OCI-LY1 (cell line): ENCODE measurements at regions not wholly inside any gene's neighbourhood (a gene's known extent, or its start where the extent isn't known, plus 50 kb on each side); places are given as distances from the start of the nearest gene placed in this dataset.

Source experiments
- H2AFZ ChIP-seq: fragments of 200-600 bp; sonication (generic), shearing (Covaris generic); 2 replicates; pipeline ENCODE4 v1.6.0; 2014; ENCODE audit warnings: antibody characterized with exemption, mild to moderate bottlenecking, low read length
- H3F3A ChIP-seq: fragments of 200-600 bp; sonication (generic), shearing (Covaris generic); 2 replicates; pipeline ENCODE4 v1.6.0; 2014; ENCODE audit warnings: mild to moderate bottlenecking, antibody characterized with exemption, low read length, moderate library complexity; ENCODE audit not compliant: insufficient read depth
- H3K27ac ChIP-seq: fragments of 200-600 bp; sonication (generic); 2 replicates; pipeline ENCODE4 v1.5.1; 2014; ENCODE audit warnings: low read length, mixed run types, mild to moderate bottlenecking, low read depth; ENCODE audit not compliant: poor library complexity, severe bottlenecking
- H3K27me3 ChIP-seq: fragments of 200-600 bp; sonication (generic); 2 replicates; pipeline ENCODE4 v1.6.0; 2014; ENCODE audit warnings: antibody characterized with exemption, mild to moderate bottlenecking, low read length, moderate library complexity; ENCODE audit not compliant: insufficient read depth
- H3K36me3 ChIP-seq: fragments of 200-600 bp; sonication (generic); 2 replicates; pipeline ENCODE4 v1.6.1; 2014; ENCODE audit warnings: mild to moderate bottlenecking, antibody characterized with exemption, low read length, moderate library complexity, mixed read lengths; ENCODE audit not compliant: insufficient read depth
- H3K4me1 ChIP-seq: fragments of 200-600 bp; sonication (generic); 2 replicates; pipeline ENCODE4 v1.5.1; 2014; ENCODE audit warnings: mild to moderate bottlenecking, low read length, moderate library complexity; ENCODE audit not compliant: insufficient read depth, severe bottlenecking
- H3K4me2 ChIP-seq: fragments of 200-600 bp; sonication (generic), shearing (Covaris generic); 2 replicates; pipeline ENCODE4 v1.6.1; 2014; ENCODE audit warnings: low read length
- H3K4me3 ChIP-seq: fragments of 200-600 bp; sonication (generic); 2 replicates; pipeline ENCODE4 v1.5.1; 2014; ENCODE audit warnings: low read length, low read depth, mild to moderate bottlenecking, mixed read lengths; ENCODE audit not compliant: poor library complexity, severe bottlenecking
- H3K79me2 ChIP-seq: fragments of 200-600 bp; shearing (Covaris generic); 2 replicates; pipeline ENCODE4 v1.6.1; 2016; ENCODE audit warnings: mixed run types, low read length, mixed read lengths; ENCODE audit not compliant: insufficient read depth
- H3K9ac ChIP-seq: fragments of 200-600 bp; sonication (generic), shearing (Covaris generic); 2 replicates; pipeline ENCODE4 v1.6.1; 2014; ENCODE audit warnings: mild to moderate bottlenecking, low read length, mixed read lengths
- H3K9me2 ChIP-seq: fragments of 200-600 bp; sonication (generic), shearing (Covaris generic); 2 replicates; pipeline ENCODE4 v1.6.1; 2014; ENCODE audit warnings: low read depth, mild to moderate bottlenecking, low read length, mixed read lengths
- H3K9me3 ChIP-seq: fragments of 200-600 bp; shearing (Covaris generic); 2 replicates; pipeline ENCODE4 v1.6.1; 2014; ENCODE audit warnings: low read length, mixed read lengths
- H4K20me1 ChIP-seq: fragments of 200-600 bp; sonication (generic), shearing (Covaris generic); 2 replicates; pipeline ENCODE4 v1.6.0; 2016; ENCODE audit warnings: mild to moderate bottlenecking, low read length; ENCODE audit not compliant: insufficient read depth
- EZH2 ChIP-seq: fragments of 200-600 bp; sonication (generic), shearing (Covaris generic); IDR thresholded peaks from 2 replicates; pipeline ENCODE4 v1.8.0; 2017; ENCODE audit warnings: borderline replicate concordance, mixed run types, mild to moderate bottlenecking, antibody characterized with exemption, low read length, moderate library complexity, mixed read lengths
- TF ChIP-seq, protein P1 (sequence below): fragments of 200-600 bp; sonication (generic), shearing (Covaris generic); IDR thresholded peaks from 2 replicates; pipeline ENCODE4 v1.5.1; 2017; ENCODE audit warnings: mild to moderate bottlenecking, antibody characterized with exemption, low read length, moderate library complexity, mixed read lengths

DNA sequence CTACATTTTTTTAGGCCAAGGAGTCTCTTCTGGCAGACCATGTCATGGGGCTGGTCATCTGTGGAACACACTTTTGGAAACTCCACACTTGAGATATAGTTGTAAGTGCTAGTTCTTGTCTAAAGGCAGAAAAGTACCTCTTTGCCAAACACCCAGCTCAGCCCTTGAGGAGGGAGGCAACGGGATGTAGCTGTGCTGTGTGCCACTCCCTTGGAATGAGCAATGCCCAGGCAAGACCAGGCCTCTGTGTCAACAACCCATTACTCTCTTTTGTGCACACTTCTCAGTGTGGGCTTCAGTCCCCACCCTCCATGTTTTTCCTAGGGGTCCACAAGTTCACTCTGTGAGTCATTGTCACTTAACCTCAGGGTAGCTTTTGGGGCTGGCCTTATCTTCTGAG is 528.3 kb upstream of the CFAP20DC start:
- no peak for TF ChIP-seq EZH2
- TF ChIP-seq, protein P1, sequence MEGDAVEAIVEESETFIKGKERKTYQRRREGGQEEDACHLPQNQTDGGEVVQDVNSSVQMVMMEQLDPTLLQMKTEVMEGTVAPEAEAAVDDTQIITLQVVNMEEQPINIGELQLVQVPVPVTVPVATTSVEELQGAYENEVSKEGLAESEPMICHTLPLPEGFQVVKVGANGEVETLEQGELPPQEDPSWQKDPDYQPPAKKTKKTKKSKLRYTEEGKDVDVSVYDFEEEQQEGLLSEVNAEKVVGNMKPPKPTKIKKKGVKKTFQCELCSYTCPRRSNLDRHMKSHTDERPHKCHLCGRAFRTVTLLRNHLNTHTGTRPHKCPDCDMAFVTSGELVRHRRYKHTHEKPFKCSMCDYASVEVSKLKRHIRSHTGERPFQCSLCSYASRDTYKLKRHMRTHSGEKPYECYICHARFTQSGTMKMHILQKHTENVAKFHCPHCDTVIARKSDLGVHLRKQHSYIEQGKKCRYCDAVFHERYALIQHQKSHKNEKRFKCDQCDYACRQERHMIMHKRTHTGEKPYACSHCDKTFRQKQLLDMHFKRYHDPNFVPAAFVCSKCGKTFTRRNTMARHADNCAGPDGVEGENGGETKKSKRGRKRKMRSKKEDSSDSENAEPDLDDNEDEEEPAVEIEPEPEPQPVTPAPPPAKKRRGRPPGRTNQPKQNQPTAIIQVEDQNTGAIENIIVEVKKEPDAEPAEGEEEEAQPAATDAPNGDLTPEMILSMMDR: no peak

GRCh38 chr3:59576606-59577005 is 526.8 kb upstream of the CFAP20DC start:
- no peaks in the 10 kb centered on the region for H4K20me1 ChIP-seq
- H3K27ac ChIP-seq: no peak overlapping the region
- no peaks in the 10 kb centered on the region for H3K79me2 ChIP-seq
- H3K27me3 ChIP-seq: no peaks in the 10 kb centered on the region
- no peaks in the 10 kb centered on the region for H3K9me3 ChIP-seq
- no peaks in the 10 kb centered on the region for H3K36me3 ChIP-seq
- no peak overlapping the region for H3K4me3 ChIP-seq
- no peaks in the 10 kb centered on the region for H3K4me1 ChIP-seq
- H2AFZ ChIP-seq: no peak overlapping the region
- no peak overlapping the region for H3K9ac ChIP-seq
- no peak for TF ChIP-seq EZH2
- TF ChIP-seq, protein P1: no peak
- H3F3A ChIP-seq: no peaks in the 10 kb centered on the region
- no peaks in the 10 kb centered on the region for H3K9me2 ChIP-seq
- H3K4me2 ChIP-seq: no peak overlapping the region

More for the DNA sequence above, 528.3 kb upstream of the CFAP20DC start:
- H3K27ac ChIP-seq: no peak overlapping the region
- H3K36me3 ChIP-seq: no peaks in the 10 kb centered on the region
- no peaks in the 10 kb centered on the region for H3K4me1 ChIP-seq
- H4K20me1 ChIP-seq: no peaks in the 10 kb centered on the region
- no peak overlapping the region for H3K4me3 ChIP-seq
- H3K27me3 ChIP-seq: no peaks in the 10 kb centered on the region
- no peaks in the 10 kb centered on the region for H3F3A ChIP-seq
- H3K4me2 ChIP-seq: no peak overlapping the region
- H3K79me2 ChIP-seq: no peaks in the 10 kb centered on the region
- no peak overlapping the region for H3K9ac ChIP-seq
- H3K9me2 ChIP-seq: no peaks in the 10 kb centered on the region
- H2AFZ ChIP-seq: no peak overlapping the region
- H3K9me3 ChIP-seq: no peaks in the 10 kb centered on the region

DNA sequence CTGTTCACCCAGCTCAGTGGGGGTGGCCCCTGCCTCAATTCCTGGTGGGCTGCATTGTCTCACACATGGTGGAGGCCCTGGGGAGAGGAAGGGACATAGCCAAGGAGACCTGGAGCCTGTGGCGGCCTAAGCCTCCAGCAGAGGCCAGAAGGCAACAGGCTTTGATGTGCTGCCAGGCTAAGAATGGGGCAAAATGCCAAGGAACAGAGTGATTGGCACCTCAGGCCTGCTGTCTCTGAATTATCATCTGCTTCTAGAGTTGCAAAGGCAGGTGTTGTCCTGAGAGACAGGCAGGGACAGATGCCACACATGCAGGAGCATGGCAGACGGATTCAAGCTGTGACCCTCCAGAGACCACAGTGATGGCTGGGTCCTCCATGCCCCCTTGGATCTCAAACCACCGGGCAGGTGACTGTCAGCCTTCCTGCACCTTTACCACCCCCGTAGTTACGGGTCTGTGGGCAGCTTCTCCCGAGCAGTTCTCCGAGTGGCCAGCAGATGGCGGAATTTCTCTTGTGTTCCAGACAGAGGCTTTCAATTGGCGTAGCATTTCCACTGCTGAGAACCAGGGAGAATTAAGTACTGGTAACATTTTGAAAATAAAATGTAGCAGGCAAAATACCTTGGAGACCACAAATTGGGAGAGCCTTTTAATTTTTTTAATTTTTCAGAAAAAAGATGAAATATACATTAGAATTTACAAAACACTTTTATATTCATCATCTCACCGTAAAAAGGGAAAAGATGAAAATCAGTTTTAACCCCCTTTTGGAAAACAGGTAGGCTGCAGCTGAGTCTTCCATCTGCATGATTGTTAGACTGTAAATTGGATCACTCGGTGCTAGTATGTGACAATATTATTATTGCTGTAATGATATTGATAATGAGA is 525.5 kb upstream of the CFAP20DC start:
- no peaks in the 10 kb centered on the region for H3K4me1 ChIP-seq
- H3K36me3 ChIP-seq: no peaks in the 10 kb centered on the region
- no peak overlapping the region for H2AFZ ChIP-seq
- no peak overlapping the region for H3K9ac ChIP-seq
- H3K9me3 ChIP-seq: no peaks in the 10 kb centered on the region
- no peaks in the 10 kb centered on the region for H3K79me2 ChIP-seq
- H3K4me3 ChIP-seq: no peak overlapping the region
- no peaks in the 10 kb centered on the region for H3K9me2 ChIP-seq
- H3F3A ChIP-seq: no peaks in the 10 kb centered on the region
- H3K4me2 ChIP-seq: no peak overlapping the region
- no peak overlapping the region for H3K27ac ChIP-seq
- H3K27me3 ChIP-seq: no peaks in the 10 kb centered on the region
- no peaks in the 10 kb centered on the region for H4K20me1 ChIP-seq
- no peak for TF ChIP-seq EZH2
- TF ChIP-seq, protein P1: peak; percentile 93
